ENCODE measurements at regions not wholly inside any gene's neighbourhood (a gene's known extent, or its start where the extent isn't known, plus 50 kb on each side); places are given as distances from the start of the nearest gene placed in this dataset.

GRCh38 chr13:99103536-99103935 lies 97.1 kb upstream of the UBAC2 start:
- dilution Hi-C loops (cut with MboI; ENCODE audit: extremely low pct_ligation_motif_present, low sequenced_read_pairs) = no loop called here
- Histone ChIP-seq H3K79me2 (ENCODE audit: control insufficient read depth, insufficient read depth, low read length) (no peaks in the 10 kb centered on the region), H3K4me3 (ENCODE audit: control insufficient read depth in 2 of 3, extremely low read depth in 1 of 3, insufficient read depth in 2 of 3, low read depth in 1 of 3, low read length in 3 of 3) (no peak overlapping the region), H3K9ac (ENCODE audit: control insufficient read depth, extremely low read depth, insufficient read depth, low read length) (no peak overlapping the region), H3K4me2 (ENCODE audit: control insufficient read depth, extremely low read depth, insufficient read depth, low read depth, low read length) (no peak overlapping the region), H3K9me1 (ENCODE audit: control insufficient read depth, extremely low read depth, insufficient read depth, low read length) (no peaks in the 10 kb centered on the region), H4K20me1 (ENCODE audit: control insufficient read depth, extremely low read depth, insufficient read depth, low read length) (no peaks in the 10 kb centered on the region), H3K27me3 (ENCODE audit: control insufficient read depth, extremely low read depth, insufficient read depth, low read length) (no peaks in the 10 kb centered on the region), H3K4me1 (ENCODE audit: control insufficient read depth, extremely low read depth, insufficient read depth, low read length) (no peaks in the 10 kb centered on the region), H3K36me3 (ENCODE audit: control insufficient read depth in 2 of 2, extremely low read depth in 1 of 2, insufficient read depth in 2 of 2, low read length in 2 of 2) (no peaks in the 10 kb centered on the region), H3K27ac (ENCODE audit: control insufficient read depth, insufficient read depth, low read length) (no peak overlapping the region), H3K9me3 (ENCODE audit: control insufficient read depth, low read depth, low read length) (no peaks in the 10 kb centered on the region), H2AFZ (ENCODE audit: control insufficient read depth, low read length) (no peak overlapping the region)
- TF ChIP-seq EZH2 (IDR thresholded peaks at IDR 0.05; ENCODE audit: low read length) = no peak
- no peak for TF ChIP-seq CTCF (optimal IDR thresholded peaks at IDR 0.05 in 1 of 3, IDR thresholded peaks at IDR 0.05 in 1 of 3, conservative IDR thresholded peaks at IDR 0.05 in 1 of 3; ENCODE audit: extremely low read depth in 1 of 3, insufficient read depth in 2 of 3, low read length in 3 of 3)
- no peak for DNase-seq (ENCODE audit: low read depth, low spot score)
- no peak for FAIRE-seq

DNA sequence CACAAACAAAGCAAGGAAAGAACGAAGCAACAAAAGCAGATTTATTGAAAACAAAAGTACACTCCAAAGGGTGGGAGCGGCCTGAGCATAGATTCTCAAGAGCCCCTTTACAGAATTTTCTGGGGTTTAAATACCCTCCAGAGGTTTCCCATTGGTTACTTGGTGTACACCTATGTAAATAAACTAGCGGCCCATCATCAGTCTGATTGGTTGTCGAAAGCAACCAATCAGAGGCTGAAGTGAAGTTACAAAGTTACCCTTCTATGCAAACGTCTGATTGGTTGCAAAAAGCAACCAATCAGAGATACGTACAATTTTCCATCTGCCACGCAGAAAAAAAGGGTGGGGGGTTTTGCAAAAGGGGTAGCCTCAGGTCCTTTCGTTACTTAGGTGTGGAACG lies 96.3 kb upstream of the UBAC2 start:
- dilution Hi-C loops (cut with MboI; ENCODE audit: extremely low pct_ligation_motif_present, low sequenced_read_pairs) = no loop called here
- Histone ChIP-seq H3K36me3 (ENCODE audit: control insufficient read depth in 2 of 2, extremely low read depth in 1 of 2, insufficient read depth in 2 of 2, low read length in 2 of 2) (no peaks in the 10 kb centered on the region), H3K4me3 (ENCODE audit: control insufficient read depth in 2 of 3, extremely low read depth in 1 of 3, insufficient read depth in 2 of 3, low read depth in 1 of 3, low read length in 3 of 3) (no peak overlapping the region), H3K9me3 (ENCODE audit: control insufficient read depth, low read depth, low read length) (no peaks in the 10 kb centered on the region), H3K27me3 (ENCODE audit: control insufficient read depth, extremely low read depth, insufficient read depth, low read length) (no peaks in the 10 kb centered on the region), H4K20me1 (ENCODE audit: control insufficient read depth, extremely low read depth, insufficient read depth, low read length) (no peaks in the 10 kb centered on the region), H3K9ac (ENCODE audit: control insufficient read depth, extremely low read depth, insufficient read depth, low read length) (no peak overlapping the region), H3K4me1 (ENCODE audit: control insufficient read depth, extremely low read depth, insufficient read depth, low read length) (no peaks in the 10 kb centered on the region), H3K4me2 (ENCODE audit: control insufficient read depth, extremely low read depth, insufficient read depth, low read depth, low read length) (no peak overlapping the region), H3K27ac (ENCODE audit: control insufficient read depth, insufficient read depth, low read length) (no peak overlapping the region), H3K9me1 (ENCODE audit: control insufficient read depth, extremely low read depth, insufficient read depth, low read length) (no peaks in the 10 kb centered on the region), H2AFZ (ENCODE audit: control insufficient read depth, low read length) (no peak overlapping the region), H3K79me2 (ENCODE audit: control insufficient read depth, insufficient read depth, low read length) (no peaks in the 10 kb centered on the region)
- FAIRE-seq (no peak), DNase-seq (ENCODE audit: low read depth, low spot score) (no peak)
- no peak for TF ChIP-seq EZH2 (IDR thresholded peaks at IDR 0.05; ENCODE audit: low read length)
- no peak for TF ChIP-seq CTCF (optimal IDR thresholded peaks at IDR 0.05 in 1 of 3, IDR thresholded peaks at IDR 0.05 in 1 of 3, conservative IDR thresholded peaks at IDR 0.05 in 1 of 3; ENCODE audit: extremely low read depth in 1 of 3, insufficient read depth in 2 of 3, low read length in 3 of 3)
